NCI-H524 (cell line): ENCODE measurements at regions not wholly inside any gene's neighbourhood (a gene's known extent, or its start where the extent isn't known, plus 50 kb on each side); places are given as distances from the start of the nearest gene placed in this dataset.
A peak's percentile ranks its signal among the peaks of the same experiment; 100 is the strongest.
"Not testable (repeated sequence)": the region's sequence is repeated elsewhere in the genome, so short reads cannot be mapped to it uniquely, and the experiment has no call there.

ENCODE experiments used
- DNase-seq, 2 experiments: peaks; one replicate each; lab custom pipeline; 2025; lab: John Stamatoyannopoulos, UW

- no peak for DNase-seq
Measured at GRCh38 chr9:115668521-115668920, 485.1 kb upstream of the PAPPA start.

GRCh38 chr9:115671236-115671962 lies 482.2 kb upstream of the PAPPA start:
- DNase-seq, result no peak

- DNase-seq, result no peak
Measured at GRCh38 chr9:115671963-115672305, 481.7 kb upstream of the PAPPA start.

GRCh38 chr9:115672477-115673316 lies 480.9 kb upstream of the PAPPA start:
- DNase-seq, result no peak

GRCh38 chr9:115673599-115673998 lies 480.0 kb upstream of the PAPPA start:
- no peak for DNase-seq

- DNase-seq, result no peak
Measured at GRCh38 chr9:115674091-115674490, 479.5 kb upstream of the PAPPA start.

GRCh38 chr9:115675834-115676233 lies 477.8 kb upstream of the PAPPA start:
- DNase-seq, result no peak

- DNase-seq, result no peak
Measured at GRCh38 chr9:115680231-115680630, 473.4 kb upstream of the PAPPA start.

- DNase-seq, result no peak
Measured at GRCh38 chr9:115681585-115681984, 472.0 kb upstream of the PAPPA start.

GRCh38 chr9:115686069-115686468 lies 467.5 kb upstream of the PAPPA start:
- DNase-seq, result no peak

GRCh38 chr9:115687356-115687755 lies 466.2 kb upstream of the PAPPA start:
- no peak for DNase-seq

GRCh38 chr9:115689331-115689730 lies 464.3 kb upstream of the PAPPA start:
- DNase-seq, result no peak

- DNase-seq, result no peak
Measured at GRCh38 chr9:115690786-115691496, 462.6 kb upstream of the PAPPA start.

- DNase-seq, result no peak
Measured at GRCh38 chr9:115691693-115692092, 461.9 kb upstream of the PAPPA start.

- not testable (repeated sequence) for DNase-seq
Measured at GRCh38 chr9:115692868-115693267, 460.7 kb upstream of the PAPPA start.

- peak; percentile 20 to 68 for DNase-seq
Measured at GRCh38 chr9:115694014-115694413, 459.6 kb upstream of the PAPPA start.

- DNase-seq, result no peak
Measured at GRCh38 chr9:115694991-115695390, 458.6 kb upstream of the PAPPA start.

- no peak for DNase-seq
Measured at GRCh38 chr9:115712981-115713380, 440.6 kb upstream of the PAPPA start.

GRCh38 chr9:115715666-115716065 lies 437.9 kb upstream of the PAPPA start:
- peak in 1 of 2 experiments; percentile 46 for DNase-seq

GRCh38 chr9:115717298-115717697 lies 436.3 kb upstream of the PAPPA start:
- DNase-seq, result no peak

GRCh38 chr9:115717711-115718173 lies 435.8 kb upstream of the PAPPA start:
- no peak for DNase-seq

- no peak for DNase-seq
Measured at GRCh38 chr9:115730396-115730795, 423.2 kb upstream of the PAPPA start.

- DNase-seq, result no peak
Measured at GRCh38 chr9:115730845-115731244, 422.7 kb upstream of the PAPPA start.
